GM21619 (cell line): ENCODE measurements at regions not wholly inside any gene's neighbourhood (a gene's known extent, or its start where the extent isn't known, plus 50 kb on each side); places are given as distances from the start of the nearest gene placed in this dataset.
A peak's percentile ranks its signal among the peaks of the same experiment; 100 is the strongest.

Source experiments
- ATAC-seq: cut with Tn5 transposase; IDR thresholded peaks from one replicate; pipeline ENCODE4 v1.9.1; 2021; ENCODE audit not compliant: unreplicated experiment

DNA sequence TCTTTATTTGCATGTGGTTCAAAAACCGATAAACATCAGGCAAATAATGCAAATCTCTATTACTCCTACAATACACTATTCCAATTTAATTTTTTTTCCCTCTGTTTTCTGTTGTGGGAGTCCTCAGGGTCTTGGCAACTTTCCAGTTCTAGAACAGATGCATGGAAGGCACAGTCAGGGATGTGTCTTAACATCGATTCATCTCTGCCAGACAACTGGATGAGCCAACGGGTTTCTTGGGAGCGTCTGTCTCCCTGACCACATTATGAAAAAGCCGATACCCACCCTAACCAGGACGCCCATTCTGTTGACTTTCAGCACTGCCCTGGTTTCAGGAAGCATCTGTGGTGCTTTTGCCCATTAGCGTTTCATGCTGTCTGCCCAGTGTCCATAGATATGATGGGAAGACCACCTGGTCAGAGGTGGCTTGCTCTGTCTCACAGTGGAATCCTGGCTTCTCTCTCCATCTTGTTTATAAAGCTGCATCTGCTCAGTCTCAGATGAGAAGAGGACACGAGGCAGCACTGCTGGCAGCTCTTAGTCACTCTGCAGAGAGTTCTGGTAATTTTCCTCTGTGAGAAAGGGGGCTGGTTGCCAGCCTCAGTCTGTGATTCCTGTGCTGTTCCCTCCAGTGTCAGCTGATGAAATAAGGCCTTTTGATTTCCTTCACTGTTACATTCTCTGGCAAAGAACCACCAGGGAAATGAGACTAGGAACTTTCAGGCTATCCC lies 57.9 kb upstream of the KCNE4 start:
- no peak for ATAC-seq

- ATAC-seq, result peak; percentile 60
These were observed 53.5 kb upstream of the KCNE4 start for GRCh38 chr2:222998459-222998858.

GRCh38 chr2:223000872-223001796 lies 50.9 kb upstream of the KCNE4 start:
- no peak for ATAC-seq

DNA sequence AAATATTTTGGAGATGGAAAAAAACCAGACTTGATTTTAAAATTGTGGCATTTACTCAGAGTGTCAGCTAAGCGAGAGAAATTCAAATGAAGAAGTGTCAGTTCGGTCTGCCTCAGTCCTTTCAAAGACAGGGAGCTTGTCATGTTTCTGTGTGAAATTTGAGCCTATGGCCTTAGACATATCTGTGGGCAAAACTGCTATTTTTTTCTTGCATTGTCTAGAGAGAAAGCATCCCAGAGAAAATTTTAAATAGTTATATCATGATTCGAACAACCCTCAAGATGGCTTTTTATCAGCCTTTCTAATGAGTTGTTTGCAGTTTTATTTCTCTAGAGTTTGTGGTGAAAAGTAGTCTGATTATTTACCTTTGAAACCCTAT lies 50.2 kb upstream of the KCNE4 start:
- ATAC-seq, result no peak
